ENCODE measurements at regions not wholly inside any gene's neighbourhood (a gene's known extent, or its start where the extent isn't known, plus 50 kb on each side); places are given as distances from the start of the nearest gene placed in this dataset.

- no peak overlapping the region for H3K4me3 ChIP-seq (ENCODE audit: low read depth, low read length)
- TF ChIP-seq ZFHX2 (tag by site-specific recombination; conservative IDR thresholded peaks at IDR 0.05): no peak
- H3K27ac ChIP-seq (ENCODE audit: extremely low read depth, low read depth, low read length): no peak overlapping the region
- CTCF ChIA-PET: no interaction called here
- POLR2A ChIA-PET: no interaction called here
- no peaks in the 10 kb centered on the region for H3K9me3 ChIP-seq (ENCODE audit: control insufficient read depth, insufficient read depth, low read depth, low read length)
- H3K36me3 ChIP-seq (ENCODE audit: control insufficient read depth in 2 of 2, insufficient read depth in 1 of 2, low read length in 2 of 2): no peaks in the 10 kb centered on the region
- H3K4me1 ChIP-seq (ENCODE audit: control insufficient read depth, insufficient read depth, low read length): no peaks in the 10 kb centered on the region
Observed at GRCh38 chr2:16068552-16068940, 128.2 kb downstream of the MYCN start.

GRCh38 chr2:16067866-16068551, 127.7 kb downstream of the MYCN start:
- Histone ChIP-seq H3K9me3 (ENCODE audit: control insufficient read depth, insufficient read depth, low read depth, low read length) (no peaks in the 10 kb centered on the region), H3K4me1 (ENCODE audit: control insufficient read depth, insufficient read depth, low read length) (no peaks in the 10 kb centered on the region), H3K4me3 (ENCODE audit: low read depth, low read length) (no peak overlapping the region), H3K27ac (ENCODE audit: extremely low read depth, low read depth, low read length) (no peak overlapping the region), H3K36me3 (ENCODE audit: control insufficient read depth in 2 of 2, insufficient read depth in 1 of 2, low read length in 2 of 2) (no peaks in the 10 kb centered on the region)
- ChIA-PET CTCF (interaction anchor here (0.5 to 0.6 kb wide), 2 partner anchors 128 to 474 kb away, joined by 3 read pairs; partner anchors contain the start of gene MYCN), POLR2A (no interaction called here)
- TF ChIP-seq SCRT1 (tag by site-specific recombination; IDR thresholded peaks at IDR 0.05; ENCODE audit: borderline replicate concordance): no peak
- TF ChIP-seq MEIS1 (CRISPR knock-in tag; IDR thresholded peaks at IDR 0.05; ENCODE audit: borderline replicate concordance): no peak
- no peak for TF ChIP-seq ZNF624 (tag by site-specific recombination; IDR thresholded peaks at IDR 0.05)
- no peak for TF ChIP-seq KLF10 (tag by site-specific recombination; IDR thresholded peaks at IDR 0.05)
- TF ChIP-seq, protein P1, sequence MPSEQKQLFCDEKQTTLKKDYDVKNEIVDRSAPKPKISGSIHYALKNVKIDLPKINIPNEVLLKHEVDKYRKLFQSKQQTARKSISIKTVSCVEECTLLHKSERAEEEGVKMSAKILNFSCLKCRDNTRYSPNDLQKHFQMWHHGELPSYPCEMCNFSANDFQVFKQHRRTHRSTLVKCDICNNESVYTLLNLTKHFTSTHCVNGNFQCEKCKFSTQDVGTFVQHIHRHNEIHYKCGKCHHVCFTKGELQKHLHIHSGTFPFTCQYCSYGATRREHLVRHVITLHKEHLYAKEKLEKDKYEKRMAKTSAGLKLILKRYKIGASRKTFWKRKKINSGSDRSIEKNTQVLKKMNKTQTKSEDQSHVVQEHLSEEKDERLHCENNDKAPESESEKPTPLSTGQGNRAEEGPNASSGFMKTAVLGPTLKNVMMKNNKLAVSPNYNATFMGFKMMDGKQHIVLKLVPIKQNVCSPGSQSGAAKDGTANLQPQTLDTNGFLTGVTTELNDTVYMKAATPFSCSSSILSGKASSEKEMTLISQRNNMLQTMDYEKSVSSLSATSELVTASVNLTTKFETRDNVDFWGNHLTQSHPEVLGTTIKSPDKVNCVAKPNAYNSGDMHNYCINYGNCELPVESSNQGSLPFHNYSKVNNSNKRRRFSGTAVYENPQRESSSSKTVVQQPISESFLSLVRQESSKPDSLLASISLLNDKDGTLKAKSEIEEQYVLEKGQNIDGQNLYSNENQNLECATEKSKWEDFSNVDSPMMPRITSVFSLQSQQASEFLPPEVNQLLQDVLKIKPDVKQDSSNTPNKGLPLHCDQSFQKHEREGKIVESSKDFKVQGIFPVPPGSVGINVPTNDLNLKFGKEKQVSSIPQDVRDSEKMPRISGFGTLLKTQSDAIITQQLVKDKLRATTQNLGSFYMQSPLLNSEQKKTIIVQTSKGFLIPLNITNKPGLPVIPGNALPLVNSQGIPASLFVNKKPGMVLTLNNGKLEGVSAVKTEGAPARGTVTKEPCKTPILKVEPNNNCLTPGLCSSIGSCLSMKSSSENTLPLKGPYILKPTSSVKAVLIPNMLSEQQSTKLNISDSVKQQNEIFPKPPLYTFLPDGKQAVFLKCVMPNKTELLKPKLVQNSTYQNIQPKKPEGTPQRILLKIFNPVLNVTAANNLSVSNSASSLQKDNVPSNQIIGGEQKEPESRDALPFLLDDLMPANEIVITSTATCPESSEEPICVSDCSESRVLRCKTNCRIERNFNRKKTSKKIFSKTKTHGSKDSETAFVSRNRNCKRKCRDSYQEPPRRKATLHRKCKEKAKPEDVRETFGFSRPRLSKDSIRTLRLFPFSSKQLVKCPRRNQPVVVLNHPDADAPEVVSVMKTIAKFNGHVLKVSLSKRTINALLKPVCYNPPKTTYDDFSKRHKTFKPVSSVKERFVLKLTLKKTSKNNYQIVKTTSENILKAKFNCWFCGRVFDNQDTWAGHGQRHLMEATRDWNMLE (tag by site-specific recombination; conservative IDR thresholded peaks at IDR 0.05; ENCODE audit: low read depth): no peak
- TF ChIP-seq ZNF146 (tag by site-specific recombination; IDR thresholded peaks at IDR 0.05): no peak
- TF ChIP-seq HOXA7 (CRISPR knock-in tag; IDR thresholded peaks at IDR 0.05; ENCODE audit: borderline replicate concordance): no peak
- no peak for TF ChIP-seq ZNF202 (tag by site-specific recombination; IDR thresholded peaks at IDR 0.05; ENCODE audit: borderline replicate concordance)
- no peak for TF ChIP-seq PATZ1 (tag by site-specific recombination; IDR thresholded peaks at IDR 0.05)
- TF ChIP-seq MYNN (tag by site-specific recombination; IDR thresholded peaks at IDR 0.05; ENCODE audit: borderline replicate concordance): no peak

- no peaks in the 10 kb centered on the region for H3K36me3 ChIP-seq (ENCODE audit: control insufficient read depth in 2 of 2, insufficient read depth in 1 of 2, low read length in 2 of 2)
- no peaks in the 10 kb centered on the region for H3K4me1 ChIP-seq (ENCODE audit: control insufficient read depth, insufficient read depth, low read length)
- H3K9me3 ChIP-seq (ENCODE audit: control insufficient read depth, insufficient read depth, low read depth, low read length): no peaks in the 10 kb centered on the region
- ChIA-PET POLR2A (no interaction called here), CTCF (interaction anchor here (0.5 to 0.6 kb wide), 2 partner anchors 127 to 473 kb away, joined by 3 read pairs; partner anchors contain the start of gene MYCN)
- no peak overlapping the region for H3K27ac ChIP-seq (ENCODE audit: extremely low read depth, low read depth, low read length)
- no peak overlapping the region for H3K4me3 ChIP-seq (ENCODE audit: low read depth, low read length)
- TF ChIP-seq ZNF48 (tag by site-specific recombination; IDR thresholded peaks at IDR 0.05) (no peak), ZNF837 (tag by site-specific recombination; IDR thresholded peaks at IDR 0.05) (no peak), KLF16 (tag by site-specific recombination; IDR thresholded peaks at IDR 0.05) (no peak), ZFP37 (tag by site-specific recombination; IDR thresholded peaks at IDR 0.05) (no peak), ZBTB1 (tag by site-specific recombination; IDR thresholded peaks at IDR 0.05) (no peak), GLIS1 (tag by site-specific recombination; IDR thresholded peaks at IDR 0.05) (no peak), ZNF133 (tag by site-specific recombination; IDR thresholded peaks at IDR 0.05) (no peak), ZNF404 (tag by site-specific recombination; IDR thresholded peaks at IDR 0.05) (no peak)
- TF ChIP-seq, protein P2, sequence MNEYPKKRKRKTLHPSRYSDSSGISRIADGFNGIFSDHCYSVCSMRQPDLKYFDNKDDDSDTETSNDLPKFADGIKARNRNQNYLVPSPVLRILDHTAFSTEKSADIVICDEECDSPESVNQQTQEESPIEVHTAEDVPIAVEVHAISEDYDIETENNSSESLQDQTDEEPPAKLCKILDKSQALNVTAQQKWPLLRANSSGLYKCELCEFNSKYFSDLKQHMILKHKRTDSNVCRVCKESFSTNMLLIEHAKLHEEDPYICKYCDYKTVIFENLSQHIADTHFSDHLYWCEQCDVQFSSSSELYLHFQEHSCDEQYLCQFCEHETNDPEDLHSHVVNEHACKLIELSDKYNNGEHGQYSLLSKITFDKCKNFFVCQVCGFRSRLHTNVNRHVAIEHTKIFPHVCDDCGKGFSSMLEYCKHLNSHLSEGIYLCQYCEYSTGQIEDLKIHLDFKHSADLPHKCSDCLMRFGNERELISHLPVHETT (tag by site-specific recombination; IDR thresholded peaks at IDR 0.05): no peak
Observed at GRCh38 chr2:16067444-16067843, 127.1 kb downstream of the MYCN start.
